ENCODE measurements at regions not wholly inside any gene's neighbourhood (a gene's known extent, or its start where the extent isn't known, plus 50 kb on each side); places are given as distances from the start of the nearest gene placed in this dataset.

DNA sequence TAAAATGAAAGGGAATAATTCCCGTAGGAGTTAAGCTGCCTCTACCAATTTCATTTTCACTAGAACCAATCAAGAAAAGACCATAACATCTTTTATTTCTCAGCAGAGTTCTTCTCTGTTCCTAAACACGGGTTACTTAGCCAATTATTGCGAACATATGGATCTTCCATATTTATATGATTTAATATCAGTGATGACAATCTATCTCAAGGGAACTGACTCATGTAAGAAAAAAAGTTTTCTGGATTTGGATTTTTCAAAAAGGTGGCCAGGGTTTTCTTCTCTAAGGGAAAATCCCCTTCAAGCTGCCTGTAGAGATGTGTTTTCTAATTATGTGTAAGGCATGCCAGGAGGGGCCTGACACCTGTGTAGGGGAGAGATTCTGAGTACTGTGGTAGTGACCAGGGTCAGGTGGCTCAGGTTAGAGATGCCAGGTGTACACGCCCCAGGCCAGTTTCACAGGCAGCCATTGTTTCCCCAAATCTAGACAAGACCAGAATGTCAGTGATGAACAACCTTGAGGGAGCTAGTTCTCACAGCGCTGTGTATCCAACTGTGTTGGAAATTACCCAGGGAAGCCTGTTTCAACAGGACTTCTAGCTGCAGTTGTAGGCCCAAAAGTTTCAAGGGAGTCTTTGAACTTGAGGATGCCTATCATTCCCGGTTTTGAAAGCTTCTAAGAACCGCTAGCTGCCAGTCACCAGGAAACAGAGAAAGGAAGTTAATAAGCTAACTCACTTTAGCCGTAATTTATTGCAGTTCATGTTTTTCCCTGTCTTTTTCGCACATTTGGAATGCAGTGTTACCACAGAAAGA, 572.5 kb upstream of the RGMB start:
- TF ChIP-seq, protein P1, sequence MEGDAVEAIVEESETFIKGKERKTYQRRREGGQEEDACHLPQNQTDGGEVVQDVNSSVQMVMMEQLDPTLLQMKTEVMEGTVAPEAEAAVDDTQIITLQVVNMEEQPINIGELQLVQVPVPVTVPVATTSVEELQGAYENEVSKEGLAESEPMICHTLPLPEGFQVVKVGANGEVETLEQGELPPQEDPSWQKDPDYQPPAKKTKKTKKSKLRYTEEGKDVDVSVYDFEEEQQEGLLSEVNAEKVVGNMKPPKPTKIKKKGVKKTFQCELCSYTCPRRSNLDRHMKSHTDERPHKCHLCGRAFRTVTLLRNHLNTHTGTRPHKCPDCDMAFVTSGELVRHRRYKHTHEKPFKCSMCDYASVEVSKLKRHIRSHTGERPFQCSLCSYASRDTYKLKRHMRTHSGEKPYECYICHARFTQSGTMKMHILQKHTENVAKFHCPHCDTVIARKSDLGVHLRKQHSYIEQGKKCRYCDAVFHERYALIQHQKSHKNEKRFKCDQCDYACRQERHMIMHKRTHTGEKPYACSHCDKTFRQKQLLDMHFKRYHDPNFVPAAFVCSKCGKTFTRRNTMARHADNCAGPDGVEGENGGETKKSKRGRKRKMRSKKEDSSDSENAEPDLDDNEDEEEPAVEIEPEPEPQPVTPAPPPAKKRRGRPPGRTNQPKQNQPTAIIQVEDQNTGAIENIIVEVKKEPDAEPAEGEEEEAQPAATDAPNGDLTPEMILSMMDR (IDR thresholded peaks at IDR 0.05): no peak
- TF ChIP-seq POLR2AphosphoS5 (IDR thresholded peaks at IDR 0.05) (no peak), POLR2A (IDR thresholded peaks at IDR 0.05) (no peak)
